ENCODE measurements at regions not wholly inside any gene's neighbourhood (a gene's known extent, or its start where the extent isn't known, plus 50 kb on each side); places are given as distances from the start of the nearest gene placed in this dataset.

GRCh38 chr16:85523602-85524364 is 89.3 kb upstream of the GSE1 start (continued):
- TF ChIP-seq HNRNPL (IDR thresholded peaks at IDR 0.05; ENCODE audit: low read depth, low read length) (peak; percentile 66; the same call in 1 of the 2 replicates), ZIK1 (CRISPR knock-in tag; IDR thresholded peaks at IDR 0.05; ENCODE audit: borderline replicate concordance, low read depth) (0 out of 2 replicates have a peak, but pooled peaks have one; percentile 46), CEBPZ (IDR thresholded peaks at IDR 0.05; ENCODE audit: low read length) (no peak), AKAP8 (CRISPR knock-in tag; IDR thresholded peaks at IDR 0.05) (0 out of 2 replicates have a peak, but pooled peaks have one; percentile 58), HOXA3 (CRISPR knock-in tag; IDR thresholded peaks at IDR 0.05) (peak; percentile 75), HNF1B (CRISPR knock-in tag; IDR thresholded peaks at IDR 0.05) (peak; percentile 74), ZNF790 (CRISPR knock-in tag; IDR thresholded peaks at IDR 0.05; ENCODE audit: borderline replicate concordance) (no peak), GMEB2 (CRISPR knock-in tag; IDR thresholded peaks at IDR 0.05; ENCODE audit: low read depth) (no peak), ZFP41 (CRISPR knock-in tag; IDR thresholded peaks at IDR 0.05; ENCODE audit: borderline replicate concordance) (no peak), ZNF414 (CRISPR knock-in tag; IDR thresholded peaks at IDR 0.05) (no peak), BATF2 (CRISPR knock-in tag; IDR thresholded peaks at IDR 0.05) (no peak), DMAP1 (CRISPR knock-in tag; IDR thresholded peaks at IDR 0.05) (no peak), ZNF841 (CRISPR knock-in tag; IDR thresholded peaks at IDR 0.05; ENCODE audit: borderline replicate concordance) (no peak; the same call in 1 of the 2 replicates), THAP11 (CRISPR knock-in tag; IDR thresholded peaks at IDR 0.05) (0 out of 2 replicates have a peak, but pooled peaks have one; percentile 12), ZNF674 (CRISPR knock-in tag; IDR thresholded peaks at IDR 0.05; ENCODE audit: low read depth) (peak; percentile 20), ARNT (IDR thresholded peaks at IDR 0.05) (no peak), JDP2 (CRISPR knock-in tag; IDR thresholded peaks at IDR 0.05; ENCODE audit: borderline replicate concordance) (no peak), ZNF652 (CRISPR knock-in tag; IDR thresholded peaks at IDR 0.05; ENCODE audit: borderline replicate concordance, low read depth) (no peak), GPBP1L1 (CRISPR knock-in tag; IDR thresholded peaks at IDR 0.05) (no peak), ZNF264 (CRISPR knock-in tag; IDR thresholded peaks at IDR 0.05) (peak; percentile 60; the same call in 1 of the 2 replicates), ZNF12 (CRISPR knock-in tag; IDR thresholded peaks at IDR 0.05) (0 out of 2 replicates have a peak, but pooled peaks have one; percentile 10)
